Activated CD8-positive, alpha-beta memory T cell treated with anti-CD3 and anti-CD28 coated beads for 4 hours (primary cell): ENCODE measurements at regions not wholly inside any gene's neighbourhood (a gene's known extent, or its start where the extent isn't known, plus 50 kb on each side); places are given as distances from the start of the nearest gene placed in this dataset.

Source experiments
- DNase-seq, 2 donors: peaks; one replicate each; pipeline ENCODE4 v3.0.0-alpha.2; 2020; ENCODE audit warnings: low read depth in 2 of 2

DNA sequence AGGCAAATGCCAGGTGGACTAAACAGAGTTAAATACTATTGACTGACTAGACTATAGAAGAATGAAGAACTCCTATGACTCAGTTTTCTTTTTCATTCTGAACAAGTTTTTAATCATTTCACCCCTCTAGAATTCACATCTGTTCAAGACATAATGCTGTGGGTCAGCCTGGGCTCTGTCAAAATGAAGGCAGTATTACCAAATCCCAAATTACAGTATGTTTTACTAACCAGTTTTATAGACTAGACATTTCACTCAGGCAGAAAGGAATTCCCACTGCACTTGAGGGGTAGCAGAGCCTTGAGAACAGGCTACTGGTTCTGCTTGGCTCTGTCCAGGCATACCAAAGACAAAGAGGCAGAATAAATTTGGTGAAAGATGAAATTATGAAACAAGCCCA is 511.7 kb downstream of the EPHA4 start:
- no peak for DNase-seq

DNA sequence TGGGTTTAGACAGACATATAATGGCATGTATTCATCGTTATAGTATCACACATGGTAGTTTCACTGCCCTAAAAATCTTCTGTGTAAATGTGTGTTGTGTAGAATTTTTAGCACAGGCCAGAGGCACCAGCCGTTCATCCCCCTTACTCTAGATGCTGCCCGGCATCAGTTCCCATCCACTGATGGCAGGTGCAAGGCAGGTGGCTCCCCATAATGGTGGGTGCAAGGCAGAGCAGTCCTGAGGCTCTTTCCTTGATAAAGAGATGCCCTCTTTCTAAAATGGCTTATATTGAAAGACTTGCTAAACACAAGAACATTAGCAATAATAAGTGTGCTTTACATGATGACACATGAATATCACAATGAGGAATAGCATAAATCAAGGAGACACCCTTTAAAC is 508.5 kb downstream of the EPHA4 start:
- no peak for DNase-seq

DNA sequence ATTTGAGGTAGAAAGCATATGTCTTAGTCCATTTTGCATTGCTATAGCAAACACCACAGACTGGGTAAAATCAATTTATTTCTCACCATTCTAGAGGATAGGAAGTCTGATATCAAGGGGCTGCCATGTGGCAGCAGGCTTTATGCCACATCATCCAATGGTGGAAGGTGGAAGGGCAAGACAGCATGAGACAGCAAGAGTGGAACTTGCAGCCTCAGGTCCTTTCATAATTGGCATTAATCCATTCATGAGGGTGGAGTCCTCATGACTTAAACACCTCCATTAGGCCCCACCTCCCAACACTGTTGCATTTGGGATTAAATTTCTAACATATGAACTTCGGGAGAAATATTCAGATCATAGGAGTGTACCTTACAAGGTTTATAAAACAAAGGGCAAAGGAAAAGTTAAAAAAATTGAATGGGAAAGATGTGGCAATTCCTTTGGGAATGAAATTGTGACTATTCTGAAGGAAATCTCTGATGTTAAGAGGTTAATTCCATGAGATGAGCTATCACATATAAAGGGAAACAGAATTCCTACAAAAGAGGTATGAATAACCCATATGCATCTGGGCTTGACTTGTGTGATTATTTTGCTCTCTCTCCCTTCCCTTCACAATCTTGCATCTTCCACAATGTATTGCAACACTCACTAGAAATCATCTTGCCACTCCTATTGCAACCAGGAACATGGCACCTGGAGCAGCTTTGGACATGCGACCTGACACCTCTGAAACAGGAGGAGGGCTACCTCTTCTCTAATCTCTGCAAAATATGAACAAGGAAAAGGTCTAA is 507.8 kb downstream of the EPHA4 start:
- DNase-seq: no peak

DNA sequence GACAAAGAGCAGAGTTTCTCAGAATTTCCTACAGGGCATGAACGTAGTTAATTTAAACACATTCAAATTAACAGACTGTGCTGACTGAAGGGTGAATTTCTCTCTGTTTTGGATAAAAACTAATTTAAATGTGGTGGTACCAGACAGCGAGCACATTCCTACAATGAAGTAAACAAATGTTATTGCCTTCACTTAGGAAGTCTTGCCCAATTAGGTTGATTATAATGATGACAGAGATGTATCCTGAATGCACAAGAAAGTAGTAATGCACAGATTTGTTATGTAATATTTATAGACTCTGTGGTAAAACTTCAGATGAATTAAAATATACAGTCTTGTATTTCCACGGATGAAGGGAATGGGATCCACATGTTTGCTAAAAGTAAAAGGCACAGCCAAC is 507.2 kb downstream of the EPHA4 start:
- no peak for DNase-seq

DNA sequence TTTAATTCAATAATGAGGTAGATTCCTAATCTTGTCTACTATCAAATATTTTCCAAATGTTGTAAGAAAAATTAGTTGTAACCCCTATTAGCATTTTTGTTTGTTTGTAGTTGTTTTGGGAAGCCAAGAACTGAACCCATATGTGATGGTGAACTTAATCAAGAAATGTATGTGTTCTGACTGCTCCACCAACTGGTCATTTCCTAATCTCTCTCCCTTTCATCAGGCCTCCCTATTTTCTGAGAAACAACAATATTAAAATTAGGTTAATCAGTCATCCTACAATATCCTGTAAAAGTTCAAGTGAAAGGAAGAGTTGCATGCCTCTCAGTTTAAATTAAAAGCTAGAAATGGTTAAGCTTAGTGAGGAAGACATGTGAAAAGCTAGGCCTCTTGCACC is 504.0 kb downstream of the EPHA4 start:
- DNase-seq: no peak

DNA sequence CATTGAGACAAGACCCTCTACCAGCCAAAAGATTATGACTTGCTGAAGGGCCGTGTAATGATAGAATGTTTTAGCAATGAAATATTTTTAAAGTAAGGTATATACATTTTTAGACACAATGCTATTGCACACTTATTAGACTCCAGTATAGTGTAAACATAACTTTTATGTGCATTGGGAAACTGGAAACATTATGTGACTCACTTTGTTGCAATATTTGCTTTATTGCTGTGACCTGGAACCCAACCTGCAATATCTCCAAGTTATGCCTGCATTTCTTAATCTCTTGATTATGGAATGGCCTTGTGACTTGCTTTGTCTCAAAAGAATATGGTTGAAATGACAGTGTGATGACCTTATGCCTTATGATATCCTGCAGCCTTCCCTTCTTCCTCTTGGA is 502.0 kb downstream of the EPHA4 start:
- DNase-seq: no peak

DNA sequence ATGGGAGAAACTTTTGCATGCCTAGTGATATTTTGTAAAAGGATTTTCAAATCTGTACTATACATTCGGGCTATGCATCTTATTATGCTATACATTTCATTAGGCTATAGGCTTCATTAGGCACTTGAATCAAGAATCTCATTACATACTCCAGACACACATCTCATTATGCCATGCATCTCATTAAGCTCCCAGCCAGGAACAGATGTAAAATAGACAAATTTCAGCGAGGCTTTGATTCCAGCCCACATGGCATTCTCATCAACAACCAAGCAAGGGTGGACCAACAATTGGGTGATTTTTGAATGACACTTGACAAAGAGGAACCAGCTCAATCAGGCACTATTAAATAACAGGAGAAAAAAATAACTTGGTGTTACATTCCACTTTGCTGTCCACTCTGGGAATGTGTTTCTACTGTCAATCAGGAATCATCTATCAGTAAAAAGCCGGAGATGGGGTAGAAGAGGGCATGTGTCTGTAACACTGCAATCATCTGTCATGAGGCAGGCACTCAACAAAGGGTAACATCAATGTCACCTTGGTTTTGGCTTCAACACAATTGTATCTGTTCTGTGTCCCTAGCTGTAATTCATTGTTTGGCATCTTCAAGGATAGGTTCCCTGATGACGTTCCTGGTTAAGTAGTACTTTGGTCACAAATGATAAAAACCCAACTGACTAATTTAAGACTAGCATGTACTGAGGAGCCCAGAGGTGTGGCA is 498.6 kb downstream of the EPHA4 start:
- DNase-seq: no peak

DNA sequence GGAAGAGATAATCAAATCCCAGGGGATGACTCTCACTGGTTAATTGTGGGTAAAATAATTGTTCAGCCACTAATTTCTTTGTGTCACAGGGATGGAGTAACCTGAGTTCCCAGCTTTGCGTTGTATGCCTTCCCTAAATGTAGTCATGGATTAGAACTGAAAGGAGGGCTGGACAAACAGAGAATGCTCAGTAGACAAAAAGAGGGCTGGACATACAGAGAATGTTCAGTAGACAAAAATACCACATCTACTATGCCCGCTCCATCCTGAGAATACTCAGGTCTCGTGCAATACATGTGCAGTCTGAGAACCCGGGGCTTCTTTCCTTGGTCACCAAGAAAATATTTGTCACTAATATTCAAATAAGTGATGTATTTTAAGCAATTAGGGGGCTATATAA is 497.9 kb downstream of the EPHA4 start:
- no peak for DNase-seq

DNA sequence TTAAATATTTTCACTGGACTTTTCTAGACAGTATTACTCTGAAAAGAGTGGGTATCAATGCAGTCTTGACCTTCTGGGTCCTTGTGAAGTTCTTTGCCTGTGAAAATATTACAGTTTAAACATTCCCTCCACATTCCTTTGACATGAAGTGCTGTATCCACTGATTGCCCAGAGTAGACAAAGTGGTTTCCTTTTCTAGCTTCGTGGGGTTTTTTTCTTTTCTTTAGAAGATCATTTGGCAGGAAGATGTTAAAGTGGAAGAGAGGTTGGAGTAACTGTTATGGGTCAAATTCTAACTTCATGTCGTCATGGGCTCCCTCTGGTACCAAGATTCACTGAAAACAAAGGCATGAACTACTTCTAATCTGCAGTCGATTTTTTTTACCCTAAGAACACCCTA is 496.9 kb downstream of the EPHA4 start:
- DNase-seq: no peak

DNA sequence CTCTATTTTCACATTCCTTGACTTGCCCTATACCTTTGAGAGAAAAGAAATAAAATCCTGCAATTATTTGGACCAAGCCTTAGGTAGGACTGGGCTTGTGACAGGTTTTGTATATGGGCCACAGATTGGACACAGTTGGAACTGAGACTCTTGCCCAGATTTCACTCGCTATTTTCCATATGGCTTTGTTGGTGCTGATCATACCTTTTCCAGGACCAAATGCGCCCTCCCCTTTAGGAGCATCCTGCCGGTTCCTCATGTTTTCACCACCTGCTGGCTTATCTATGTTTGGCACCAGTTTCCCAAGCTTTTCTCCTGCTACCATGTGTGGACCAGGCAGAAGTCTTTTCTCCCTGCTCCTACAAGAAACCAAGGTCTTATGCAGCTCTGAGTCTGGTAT is 494.9 kb downstream of the EPHA4 start:
- no peak for DNase-seq

DNA sequence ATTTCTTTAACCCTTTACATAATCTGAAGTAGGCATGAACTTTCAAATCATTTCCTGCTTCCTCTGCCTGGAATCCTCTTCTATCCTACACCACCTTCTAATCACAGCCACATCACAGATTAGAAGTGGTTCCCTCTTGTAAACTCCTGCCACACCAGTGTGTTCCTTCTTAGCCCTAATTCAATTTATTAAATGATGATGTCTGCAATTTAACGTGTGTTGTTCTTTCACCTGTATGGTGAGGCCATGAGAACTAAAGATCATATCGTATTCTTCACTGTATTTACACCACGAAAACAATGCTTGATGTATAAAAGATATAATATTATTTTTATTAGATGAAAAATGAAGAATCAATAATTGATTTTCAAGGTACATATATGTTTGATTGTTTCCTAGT is 494.3 kb downstream of the EPHA4 start:
- no peak for DNase-seq

DNA sequence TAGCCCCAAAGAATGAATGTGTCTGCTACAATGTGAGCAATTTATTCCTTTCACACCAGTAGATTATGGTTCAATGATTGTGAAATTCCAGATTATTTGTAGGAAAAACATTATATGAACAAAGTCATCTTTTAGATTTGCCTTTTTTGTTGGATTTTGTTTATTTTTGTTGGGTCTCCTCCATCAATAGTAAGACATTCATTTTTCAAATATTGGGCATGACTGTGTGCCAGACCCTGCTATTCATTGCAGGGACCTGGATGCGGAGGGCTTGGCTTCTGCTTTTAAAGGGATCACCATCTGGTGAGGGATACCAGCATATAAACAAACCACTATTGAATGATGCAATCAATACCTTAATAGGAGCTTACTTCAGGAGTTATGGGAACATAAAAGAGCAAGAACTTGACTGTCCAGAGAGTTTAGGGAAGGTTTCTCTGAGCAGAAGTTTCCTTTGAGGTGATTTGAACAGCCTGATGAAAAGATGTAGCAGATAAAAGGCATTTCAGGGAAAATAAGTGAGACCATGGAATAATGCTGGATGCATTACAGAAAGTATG is 486.7 kb downstream of the EPHA4 start:
- no peak for DNase-seq

DNA sequence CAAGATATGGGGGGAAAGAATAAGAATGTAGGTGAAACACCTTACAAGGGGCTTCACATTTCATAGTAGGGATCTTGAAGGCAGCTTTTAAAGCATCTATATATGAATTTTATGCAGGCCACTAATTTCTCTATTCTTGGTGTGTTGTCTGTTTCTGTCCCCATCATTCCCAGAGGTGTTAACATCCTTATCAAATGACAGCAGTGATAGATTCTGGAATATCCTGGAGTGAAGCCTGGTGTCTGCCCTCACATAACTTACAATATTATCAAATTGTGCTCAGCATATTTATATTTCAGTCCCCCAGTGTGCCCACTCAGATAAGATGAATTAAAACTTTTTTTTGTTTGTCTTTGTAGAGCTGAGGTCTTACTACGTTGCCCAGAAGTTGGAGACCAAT is 486.2 kb downstream of the EPHA4 start:
- no peak for DNase-seq

DNA sequence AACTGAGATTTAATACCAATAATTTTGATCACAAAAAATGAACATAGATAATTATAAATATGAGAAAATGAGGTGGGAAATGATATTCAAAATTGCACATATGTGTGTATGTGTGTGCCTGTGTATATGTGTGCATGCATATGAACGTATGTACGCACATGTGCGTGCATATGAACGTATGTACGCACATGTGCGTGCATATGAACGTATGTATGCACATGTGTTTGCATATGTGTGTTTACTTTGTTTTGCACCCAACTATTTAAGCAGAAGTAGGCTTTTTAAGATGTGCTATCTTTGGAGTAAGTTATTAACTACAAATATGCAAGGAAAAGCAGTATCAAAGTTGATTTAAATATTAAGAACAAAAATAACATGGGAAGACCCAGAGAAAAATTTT is 484.3 kb downstream of the EPHA4 start:
- DNase-seq: no peak

DNA sequence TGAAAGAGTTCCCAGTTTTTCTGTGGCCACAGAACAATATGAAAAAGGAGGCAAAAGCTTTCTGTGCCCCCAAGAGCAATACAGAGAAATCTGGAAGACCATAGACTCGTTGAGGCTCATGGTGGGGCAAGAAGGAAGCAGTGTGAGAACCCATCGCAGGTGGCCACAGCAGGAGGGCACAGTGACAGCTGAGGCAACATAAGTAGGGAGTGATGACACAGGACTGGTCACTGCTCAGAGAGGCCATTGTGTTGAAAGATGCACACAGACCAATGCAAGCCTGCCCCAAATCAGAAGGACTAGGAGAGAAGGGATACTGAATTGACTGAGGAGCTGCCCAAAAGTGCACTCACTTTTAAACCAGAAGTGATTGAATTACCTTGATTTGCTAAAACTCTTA is 483.6 kb downstream of the EPHA4 start:
- no peak for DNase-seq

DNA sequence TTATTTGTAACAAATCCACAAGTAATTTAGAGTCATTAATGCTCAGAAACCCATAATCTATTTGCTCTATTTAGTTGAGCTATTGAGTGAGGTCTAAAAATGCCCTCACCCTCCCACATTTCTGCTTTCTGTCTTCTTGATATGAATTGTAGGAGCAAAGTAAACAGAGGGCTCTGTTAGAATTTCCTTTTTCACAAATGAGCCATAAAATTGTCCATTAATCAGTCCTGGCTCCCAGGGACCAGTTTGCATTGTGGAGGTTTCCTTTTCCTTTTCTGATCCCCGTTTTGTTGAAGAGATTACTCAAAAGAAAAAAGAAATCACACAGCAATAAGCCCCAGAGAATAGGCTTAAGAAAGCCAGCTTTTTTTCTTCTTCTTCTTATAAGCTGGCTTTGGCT is 476.7 kb downstream of the EPHA4 start:
- no peak for DNase-seq

DNA sequence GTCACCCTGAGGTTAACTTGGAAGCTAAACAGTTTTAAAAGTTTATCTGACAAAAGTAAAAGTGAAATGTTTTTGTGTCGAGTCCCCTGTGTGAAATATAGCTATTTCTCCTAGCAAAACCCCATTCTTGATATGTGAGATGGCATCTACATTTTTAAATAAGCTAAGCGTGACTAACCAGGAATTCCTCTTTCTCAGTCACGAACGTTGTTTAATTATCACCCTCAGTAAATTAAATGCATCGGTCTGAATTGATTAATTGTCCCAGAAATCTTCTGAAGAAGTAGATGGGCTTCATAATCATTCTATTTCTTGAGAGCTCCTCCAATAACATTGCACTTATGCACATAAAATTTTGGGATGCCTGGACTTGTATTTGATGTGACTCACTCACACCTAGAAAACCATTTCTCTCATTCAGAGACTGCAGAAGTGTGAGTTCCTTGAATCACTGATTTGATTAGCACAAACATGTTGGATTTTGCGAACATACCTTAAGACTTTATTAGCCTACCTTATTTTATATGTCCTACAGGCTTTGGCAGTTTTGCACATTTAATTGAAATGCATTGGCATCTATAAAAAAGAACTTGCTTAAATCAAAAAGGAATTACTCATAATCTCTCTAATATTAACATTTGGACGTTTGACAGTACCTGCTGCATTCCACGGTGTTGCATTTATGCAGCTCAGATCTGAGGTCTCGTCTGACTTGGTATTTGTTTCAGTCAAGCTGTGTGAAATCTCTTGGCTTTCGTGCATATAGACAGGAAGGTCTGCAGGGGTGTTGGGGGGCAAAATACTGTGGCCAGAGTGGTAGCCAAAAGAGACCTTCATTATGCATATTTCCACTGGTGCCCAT is 475.2 kb downstream of the EPHA4 start:
- DNase-seq: no peak

DNA sequence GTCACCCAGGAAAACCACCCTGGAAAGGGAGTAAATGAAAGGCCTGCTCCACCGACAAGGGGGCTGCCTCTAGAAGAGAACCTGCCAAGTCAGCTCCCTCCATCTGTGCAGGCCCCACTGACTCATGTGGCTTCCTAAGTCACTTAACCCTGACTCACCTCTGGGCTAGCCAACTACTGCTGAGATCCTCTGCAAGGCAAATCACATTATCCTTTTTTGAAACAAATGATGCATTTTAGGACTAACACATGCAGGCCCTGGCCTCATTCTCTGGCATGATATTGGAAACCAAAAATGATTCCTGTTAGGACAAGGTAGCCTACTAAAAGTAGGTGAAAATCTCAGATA is 474.6 kb downstream of the EPHA4 start:
- no peak for DNase-seq

DNA sequence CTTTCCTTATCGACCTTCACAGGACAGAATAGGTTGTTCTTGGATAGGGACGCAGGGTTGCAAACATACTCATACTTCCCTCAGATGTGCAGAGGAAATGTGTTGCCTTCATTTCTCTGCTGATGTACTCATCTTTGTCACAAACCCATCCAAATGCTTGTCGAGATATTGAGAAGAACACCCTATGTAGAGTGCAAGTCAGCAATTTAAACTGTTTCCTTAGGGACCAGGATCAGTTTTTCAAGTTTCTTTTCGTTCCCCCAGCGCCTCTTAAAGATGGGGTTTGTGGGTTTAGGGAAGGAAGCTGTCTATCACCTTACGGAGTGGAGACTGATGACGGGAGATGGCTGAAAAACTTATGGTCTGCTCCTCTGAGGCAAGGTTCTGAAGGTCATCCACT is 474.2 kb downstream of the EPHA4 start:
- no peak for DNase-seq

DNA sequence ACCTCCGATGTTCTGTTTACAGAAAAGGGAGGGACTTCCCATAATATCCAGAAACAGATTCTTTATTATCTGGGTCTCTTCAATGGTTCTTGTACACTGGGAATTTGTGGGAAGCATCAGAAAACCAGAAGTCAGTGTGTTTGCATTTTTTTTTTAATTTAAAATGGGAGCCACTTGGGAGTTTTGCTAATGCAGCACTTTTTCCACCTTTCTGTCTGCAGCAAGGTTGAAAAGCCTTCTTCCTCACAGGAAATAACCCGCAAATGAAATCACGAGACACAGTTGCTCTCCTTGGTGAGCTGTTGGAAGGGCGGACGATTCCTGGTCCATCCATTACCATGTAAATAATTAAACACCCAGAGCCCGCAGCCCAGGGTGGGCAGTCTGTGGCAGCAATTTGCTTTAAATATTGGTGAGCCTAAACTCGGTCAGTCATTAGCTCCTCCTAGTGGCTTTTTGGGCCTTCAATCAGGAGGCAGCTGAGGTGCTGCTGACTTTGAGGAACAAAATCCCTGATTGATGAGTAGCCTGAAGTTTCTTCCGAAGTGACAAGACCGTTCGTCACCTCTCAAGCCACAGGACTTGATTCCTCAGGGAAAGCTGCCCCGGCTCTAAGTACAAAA is 471.5 kb downstream of the EPHA4 start:
- no peak for DNase-seq

DNA sequence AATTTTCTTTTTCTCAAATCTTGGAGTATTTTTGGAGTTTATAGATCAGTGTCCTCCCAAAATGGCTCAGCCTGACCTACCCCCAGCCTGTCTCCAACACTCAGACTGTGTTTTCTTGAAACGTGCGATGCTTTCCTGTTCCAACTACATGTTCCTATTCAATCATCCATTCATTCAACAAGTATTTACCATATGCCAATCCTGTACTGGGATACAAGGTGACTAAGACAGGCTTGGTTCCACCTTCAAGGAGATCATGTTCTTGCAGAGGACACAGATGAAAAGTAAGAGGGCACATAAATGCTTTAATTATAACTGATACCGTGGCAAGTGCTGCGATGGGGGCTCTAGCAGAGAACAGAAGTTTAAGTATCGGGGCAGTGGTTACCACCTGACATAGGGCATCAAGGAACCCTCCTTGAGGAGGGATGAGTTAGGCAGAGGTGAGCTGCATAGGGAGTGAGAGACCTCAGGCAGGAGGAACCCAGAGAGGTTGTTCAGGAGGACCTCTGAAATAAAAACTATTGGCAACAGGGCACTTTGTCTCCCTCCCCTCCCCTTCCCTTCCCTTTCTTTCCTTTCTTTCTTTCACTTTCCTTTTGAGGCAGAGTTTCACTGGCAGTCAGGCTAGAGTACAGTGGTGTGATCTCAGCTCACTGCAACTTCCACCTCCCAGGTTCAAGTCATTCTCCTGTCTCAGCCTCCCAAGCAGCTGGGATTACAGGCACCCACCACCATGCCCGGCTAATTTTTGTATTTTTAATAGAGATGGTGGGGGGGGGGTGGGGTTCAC is 469.0 kb downstream of the EPHA4 start:
- DNase-seq: no peak
